Stomach (tissue), 8 donors: ENCODE measurements at regions not wholly inside any gene's neighbourhood (a gene's known extent, or its start where the extent isn't known, plus 50 kb on each side); places are given as distances from the start of the nearest gene placed in this dataset.

Experiments
- DNase-seq, 2 donors: peaks; one replicate each; pipeline versions ENCODE4 v3.0.0 to v3.0.0-alpha.2; 2013 to 2019
- H3K27ac ChIP-seq, 5 donors: fragments of 200-600 bp in 4 of 5; sonication (generic) in 4 of 5; one replicate each; pipeline ENCODE4 v1.5.1; 2013 to 2019; ENCODE audit warnings: mild to moderate bottlenecking in 1 of 5, moderate library complexity in 1 of 5
- H3K27me3 ChIP-seq, 3 donors: fragments of 200-600 bp; sonication (generic); one replicate each; pipeline ENCODE4 v1.5.1; 2017 to 2019; ENCODE audit warnings: mixed run types in 1 of 3
- H3K36me3 ChIP-seq, 4 donors: fragments of 200-600 bp; sonication (generic); 1 replicate in 3 of 4; 2 replicates in 1 of 4; pipeline ENCODE4 v1.5.1; 2016 to 2019
- H3K4me1 ChIP-seq, 4 donors: fragments of 200-600 bp; sonication (generic); one replicate each; pipeline ENCODE4 v1.5.1; 2016 to 2019
- H3K4me3 ChIP-seq, 4 donors: fragments of 200-600 bp; sonication (generic) in 3 of 4; one replicate each; pipeline ENCODE4 v1.5.1; 2016 to 2019; ENCODE audit warnings: mild to moderate bottlenecking in 1 of 4
- H3K9me3 ChIP-seq, 4 donors: fragments of 200-600 bp; sonication (generic); one replicate each; pipeline ENCODE4 v1.5.1; 2016 to 2019
- EP300 ChIP-seq: sonication (generic); formaldehyde crosslinking; IDR thresholded peaks from one replicate; pipeline ENCODE4 v1.6.1; 2017; ENCODE audit warnings: antibody characterized with exemption
- POLR2A ChIP-seq, 4 donors: fragments of 450-650 bp; IDR thresholded peaks; one replicate each; pipeline ENCODE4 v1.6.1; 2016; ENCODE audit warnings: antibody characterized with exemption in 4 of 4, control low read depth in 2 of 4, mild to moderate bottlenecking in 1 of 4, moderate library complexity in 1 of 4
- POLR2AphosphoS5 ChIP-seq, 3 donors: sonication (generic); formaldehyde crosslinking; IDR thresholded peaks; one replicate each; pipeline ENCODE4 v1.6.1; 2016; ENCODE audit warnings: antibody characterized with exemption in 3 of 3
- WGBS, 5 donors: extraction: QIAGEN DNeasy Blood & Tissue Kit in 3 of 5; methylation state at CpG; one replicate each; pipeline versions ENCODE4 v1.1.5 to v1.1.7; 2013 to 2018; 5-methylcytosine and 5-hydroxymethylcytosine counted together
- intact Hi-C: fragments of 100-400 bp; cut with DNase I; formaldehyde crosslinking; loops from one replicate; pipeline ENCODE4 v1.15.1; 2023; ENCODE audit warnings: low total_unique reads
- TF ChIP-seq, protein P1 (sequence below), 7 experiments: fragments of 450-650 bp in 4 of 7; fragments of 200-600 bp in 3 of 7; sonication (generic) in 3 of 7; IDR thresholded peaks; one replicate each; pipeline ENCODE4 v1.5.1; 2016 to 2019; ENCODE audit warnings: antibody characterized with exemption in 7 of 7, control low read depth in 2 of 7, mild to moderate bottlenecking in 1 of 7
- donor health status: healthy with polysubstance abuse.
- donor health status: Bipolar disorder and iron deficiency.
- donor health status: healthy.

DNA sequence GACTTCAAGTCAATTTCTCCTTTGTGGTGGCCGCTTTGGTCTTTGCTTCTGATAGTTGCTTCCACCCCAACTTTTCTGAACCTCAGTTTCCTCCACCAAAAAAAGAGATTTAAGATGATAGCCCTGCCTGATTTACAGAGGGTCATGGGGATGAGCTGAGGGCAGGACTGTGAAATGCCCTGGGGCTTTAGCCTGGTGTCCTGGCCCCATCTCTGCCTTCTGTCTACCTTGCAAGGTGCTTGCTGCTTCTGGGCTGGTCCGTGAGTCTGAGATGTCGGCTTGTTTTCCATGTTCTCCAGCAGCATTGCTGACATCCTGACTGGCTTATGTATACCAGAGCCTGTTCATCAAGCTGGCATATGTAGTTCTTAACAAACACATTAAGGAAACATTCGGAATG is 191.9 kb upstream of the MPHOSPH6 start:
- Histone ChIP-seq H3K27ac (no peak overlapping the region), H3K36me3 (no peaks in the 10 kb centered on the region), H3K27me3 (no peaks in the 10 kb centered on the region), H3K9me3 (no peaks in the 10 kb centered on the region), H3K4me1 (no peaks in the 10 kb centered on the region), H3K4me3 (no peak overlapping the region)
- TF ChIP-seq EP300 (no peak), POLR2AphosphoS5 (IDR thresholded peaks at IDR 0.05) (no peak), POLR2A (IDR thresholded peaks at IDR 0.05) (no peak)
- TF ChIP-seq, protein P1, sequence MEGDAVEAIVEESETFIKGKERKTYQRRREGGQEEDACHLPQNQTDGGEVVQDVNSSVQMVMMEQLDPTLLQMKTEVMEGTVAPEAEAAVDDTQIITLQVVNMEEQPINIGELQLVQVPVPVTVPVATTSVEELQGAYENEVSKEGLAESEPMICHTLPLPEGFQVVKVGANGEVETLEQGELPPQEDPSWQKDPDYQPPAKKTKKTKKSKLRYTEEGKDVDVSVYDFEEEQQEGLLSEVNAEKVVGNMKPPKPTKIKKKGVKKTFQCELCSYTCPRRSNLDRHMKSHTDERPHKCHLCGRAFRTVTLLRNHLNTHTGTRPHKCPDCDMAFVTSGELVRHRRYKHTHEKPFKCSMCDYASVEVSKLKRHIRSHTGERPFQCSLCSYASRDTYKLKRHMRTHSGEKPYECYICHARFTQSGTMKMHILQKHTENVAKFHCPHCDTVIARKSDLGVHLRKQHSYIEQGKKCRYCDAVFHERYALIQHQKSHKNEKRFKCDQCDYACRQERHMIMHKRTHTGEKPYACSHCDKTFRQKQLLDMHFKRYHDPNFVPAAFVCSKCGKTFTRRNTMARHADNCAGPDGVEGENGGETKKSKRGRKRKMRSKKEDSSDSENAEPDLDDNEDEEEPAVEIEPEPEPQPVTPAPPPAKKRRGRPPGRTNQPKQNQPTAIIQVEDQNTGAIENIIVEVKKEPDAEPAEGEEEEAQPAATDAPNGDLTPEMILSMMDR (IDR thresholded peaks at IDR 0.05): no peak
- WGBS, 5 donors: 79 to 90% (median 87%) methylated on average over 4 of the region's 4 CpGs
- intact Hi-C loops: no loop called here
- DNase-seq: no peak

DNA sequence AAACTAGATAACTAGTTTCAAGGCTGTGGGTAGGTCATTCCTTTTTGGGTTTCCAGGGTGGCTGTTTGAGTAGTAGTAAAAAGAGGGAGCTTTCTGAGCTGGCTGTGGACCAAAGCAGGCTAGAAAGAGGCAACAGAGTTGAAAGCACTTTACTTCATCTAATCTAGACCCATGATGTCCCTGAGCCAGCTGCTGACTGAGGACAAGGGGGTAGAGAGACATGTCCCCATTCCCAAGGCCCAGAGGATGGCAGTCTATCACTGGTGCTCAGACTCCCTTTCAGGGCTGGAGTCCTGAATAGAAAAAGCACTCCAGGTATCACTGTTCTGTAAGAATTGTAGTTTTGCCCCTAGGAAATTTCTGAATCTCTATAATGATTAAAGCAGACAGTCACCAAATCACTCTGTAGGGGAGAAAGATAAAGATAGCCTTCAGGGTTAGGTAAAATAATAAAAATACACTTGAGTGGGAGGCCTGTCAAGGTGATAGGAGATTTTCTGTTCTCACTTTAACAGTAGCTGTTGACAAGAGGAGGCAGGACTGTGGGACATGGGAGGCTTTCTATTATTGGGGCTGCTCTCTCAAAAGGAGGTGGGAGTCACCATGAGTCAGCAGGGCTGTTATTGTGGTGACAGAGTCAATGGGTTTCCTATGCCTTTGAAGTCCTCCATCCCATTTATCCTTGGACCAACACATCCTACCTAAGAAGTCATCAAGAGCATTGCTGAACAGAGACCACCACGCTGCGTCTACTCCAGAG is 190.2 kb upstream of the MPHOSPH6 start:
- no peaks in the 10 kb centered on the region for H3K4me1 ChIP-seq
- no peaks in the 10 kb centered on the region for H3K36me3 ChIP-seq
- no peaks in the 10 kb centered on the region for H3K27me3 ChIP-seq
- no peak overlapping the region for H3K4me3 ChIP-seq
- H3K27ac ChIP-seq: no peak overlapping the region
- WGBS, 5 donors: 91 to 97% (median 97%) methylated on average over 2 of the region's 2 CpGs
- TF ChIP-seq POLR2AphosphoS5 (IDR thresholded peaks at IDR 0.05): no peak
- TF ChIP-seq, protein P1 (IDR thresholded peaks at IDR 0.05): no peak
- TF ChIP-seq POLR2A (IDR thresholded peaks at IDR 0.05): no peak
- no peak for TF ChIP-seq EP300
- intact Hi-C loops: no loop called here
- H3K9me3 ChIP-seq: no peaks in the 10 kb centered on the region
- no peak for DNase-seq

DNA sequence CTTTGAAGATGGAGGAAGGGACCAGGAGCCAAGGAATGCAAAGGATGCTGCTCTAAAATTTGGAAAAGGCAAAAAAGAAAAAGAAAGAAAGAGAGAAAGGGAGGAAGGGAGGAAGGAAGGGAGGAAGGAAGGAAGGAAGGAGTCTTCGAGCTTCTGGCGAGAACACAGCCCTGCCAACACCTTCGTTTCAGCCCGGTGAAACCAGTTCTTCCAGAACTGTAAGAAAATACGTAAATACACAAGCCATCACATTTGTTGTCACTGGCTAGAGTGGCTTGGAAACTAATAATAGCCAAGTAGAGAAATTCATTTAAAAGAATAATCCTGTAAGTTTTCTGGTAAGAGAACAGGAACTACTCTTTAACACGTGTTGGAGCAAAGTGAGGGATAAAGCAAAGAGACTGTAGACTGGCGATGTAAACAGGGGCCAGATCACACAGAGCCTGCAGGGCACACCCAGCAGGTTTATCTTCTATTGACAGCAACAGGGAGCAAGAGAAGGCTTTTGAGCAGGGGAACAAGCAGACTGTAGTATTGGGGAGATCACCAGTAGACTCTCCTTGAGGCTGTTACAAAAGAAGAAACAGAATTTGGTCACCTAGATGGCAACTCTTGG is 188.7 kb upstream of the MPHOSPH6 start:
- WGBS, 5 donors: 29 to 46% (median 41%) methylated on average over 7 of the region's 7 CpGs
- H3K27ac ChIP-seq: peak overlapping the region in 2 of 5 donors; percentile 39 to 57
- H3K4me3 ChIP-seq: no peak overlapping the region
- intact Hi-C loops: no loop called here
- no peaks in the 10 kb centered on the region for H3K27me3 ChIP-seq
- peak; percentile 52 to 69 for DNase-seq
- no peaks in the 10 kb centered on the region for H3K36me3 ChIP-seq
- H3K4me1 ChIP-seq: no peaks in the 10 kb centered on the region
- TF ChIP-seq POLR2AphosphoS5 (IDR thresholded peaks at IDR 0.05) (no peak), EP300 (no peak), POLR2A (IDR thresholded peaks at IDR 0.05) (no peak)
- TF ChIP-seq, protein P1 (IDR thresholded peaks at IDR 0.05): no peak
- no peaks in the 10 kb centered on the region for H3K9me3 ChIP-seq

DNA sequence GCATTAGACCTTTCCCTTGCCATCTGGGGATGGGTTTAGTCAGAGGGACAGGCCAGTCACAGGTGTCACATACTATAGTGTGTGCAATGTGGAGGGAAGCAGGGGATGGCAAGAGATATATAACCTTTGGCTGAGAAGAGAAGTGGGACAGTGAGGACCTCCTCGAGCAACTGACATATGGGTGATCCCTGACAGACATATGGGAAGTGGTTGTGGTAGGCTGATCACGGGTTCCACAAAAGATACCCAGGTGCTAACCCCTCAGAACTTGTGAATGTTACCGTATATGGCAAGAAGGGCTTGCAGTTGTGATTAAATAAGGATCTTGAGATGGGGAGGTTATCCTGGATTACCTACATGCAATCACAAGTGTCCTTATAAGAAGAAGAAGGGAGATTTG is 188.1 kb upstream of the MPHOSPH6 start:
- intact Hi-C loops: no loop called here
- H3K4me1 ChIP-seq: no peaks in the 10 kb centered on the region
- H3K27ac ChIP-seq: no peak overlapping the region
- no peaks in the 10 kb centered on the region for H3K9me3 ChIP-seq
- no peaks in the 10 kb centered on the region for H3K36me3 ChIP-seq
- TF ChIP-seq, protein P1 (IDR thresholded peaks at IDR 0.05): no peak
- TF ChIP-seq POLR2A (IDR thresholded peaks at IDR 0.05) (no peak), EP300 (no peak), POLR2AphosphoS5 (IDR thresholded peaks at IDR 0.05) (no peak)
- DNase-seq: no peak
- no peak overlapping the region for H3K4me3 ChIP-seq
- H3K27me3 ChIP-seq: no peaks in the 10 kb centered on the region
- WGBS, 5 donors: 76 to 92% (median 86%) methylated on average over 3 of the region's 3 CpGs
